GM12864 (cell line): ENCODE measurements at regions not wholly inside any gene's neighbourhood (a gene's known extent, or its start where the extent isn't known, plus 50 kb on each side); places are given as distances from the start of the nearest gene placed in this dataset.

Source experiments
- DNase-seq: peaks from one replicate; pipeline ENCODE4 v3.0.0-alpha.2; 2011; ENCODE audit warnings: low read depth
- H3K4me3 ChIP-seq: 2 replicates; pipeline ENCODE4 v1.5.1; 2011; ENCODE audit warnings: mild to moderate bottlenecking, low read depth, low read length, control low read depth
- TF ChIP-seq, protein P1 (sequence below): IDR thresholded peaks from 2 replicates; pipeline ENCODE4 v1.5.1; 2011; ENCODE audit warnings: low read depth, mild to moderate bottlenecking, moderate library complexity, low read length, control low read depth, inconsistent platforms; ENCODE audit errors: missing control alignments

DNA sequence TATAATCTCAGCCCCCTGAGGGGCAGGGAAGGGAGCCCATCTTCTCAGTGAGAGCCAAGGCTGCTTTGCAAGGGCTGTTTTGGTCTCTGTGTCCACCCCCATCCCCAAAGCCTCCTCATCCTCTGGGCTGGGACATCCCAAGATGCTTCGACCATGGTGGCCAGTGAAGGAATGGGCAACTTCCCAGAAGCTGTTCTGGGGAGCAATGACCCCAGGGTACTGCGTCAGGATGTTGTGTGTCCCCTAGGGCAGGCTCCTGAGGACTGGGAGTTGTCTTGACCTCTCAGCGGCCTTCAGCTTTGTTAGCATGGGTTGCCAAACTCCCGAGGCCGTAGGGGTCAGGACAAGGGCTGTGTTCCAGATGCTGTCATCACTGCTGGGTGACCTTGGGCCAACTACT lies 238.4 kb upstream of the POU3F1 start:
- DNase-seq, result no peak
- TF ChIP-seq, protein P1, sequence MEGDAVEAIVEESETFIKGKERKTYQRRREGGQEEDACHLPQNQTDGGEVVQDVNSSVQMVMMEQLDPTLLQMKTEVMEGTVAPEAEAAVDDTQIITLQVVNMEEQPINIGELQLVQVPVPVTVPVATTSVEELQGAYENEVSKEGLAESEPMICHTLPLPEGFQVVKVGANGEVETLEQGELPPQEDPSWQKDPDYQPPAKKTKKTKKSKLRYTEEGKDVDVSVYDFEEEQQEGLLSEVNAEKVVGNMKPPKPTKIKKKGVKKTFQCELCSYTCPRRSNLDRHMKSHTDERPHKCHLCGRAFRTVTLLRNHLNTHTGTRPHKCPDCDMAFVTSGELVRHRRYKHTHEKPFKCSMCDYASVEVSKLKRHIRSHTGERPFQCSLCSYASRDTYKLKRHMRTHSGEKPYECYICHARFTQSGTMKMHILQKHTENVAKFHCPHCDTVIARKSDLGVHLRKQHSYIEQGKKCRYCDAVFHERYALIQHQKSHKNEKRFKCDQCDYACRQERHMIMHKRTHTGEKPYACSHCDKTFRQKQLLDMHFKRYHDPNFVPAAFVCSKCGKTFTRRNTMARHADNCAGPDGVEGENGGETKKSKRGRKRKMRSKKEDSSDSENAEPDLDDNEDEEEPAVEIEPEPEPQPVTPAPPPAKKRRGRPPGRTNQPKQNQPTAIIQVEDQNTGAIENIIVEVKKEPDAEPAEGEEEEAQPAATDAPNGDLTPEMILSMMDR, result no peak
- no peak overlapping the region for H3K4me3 ChIP-seq

DNA sequence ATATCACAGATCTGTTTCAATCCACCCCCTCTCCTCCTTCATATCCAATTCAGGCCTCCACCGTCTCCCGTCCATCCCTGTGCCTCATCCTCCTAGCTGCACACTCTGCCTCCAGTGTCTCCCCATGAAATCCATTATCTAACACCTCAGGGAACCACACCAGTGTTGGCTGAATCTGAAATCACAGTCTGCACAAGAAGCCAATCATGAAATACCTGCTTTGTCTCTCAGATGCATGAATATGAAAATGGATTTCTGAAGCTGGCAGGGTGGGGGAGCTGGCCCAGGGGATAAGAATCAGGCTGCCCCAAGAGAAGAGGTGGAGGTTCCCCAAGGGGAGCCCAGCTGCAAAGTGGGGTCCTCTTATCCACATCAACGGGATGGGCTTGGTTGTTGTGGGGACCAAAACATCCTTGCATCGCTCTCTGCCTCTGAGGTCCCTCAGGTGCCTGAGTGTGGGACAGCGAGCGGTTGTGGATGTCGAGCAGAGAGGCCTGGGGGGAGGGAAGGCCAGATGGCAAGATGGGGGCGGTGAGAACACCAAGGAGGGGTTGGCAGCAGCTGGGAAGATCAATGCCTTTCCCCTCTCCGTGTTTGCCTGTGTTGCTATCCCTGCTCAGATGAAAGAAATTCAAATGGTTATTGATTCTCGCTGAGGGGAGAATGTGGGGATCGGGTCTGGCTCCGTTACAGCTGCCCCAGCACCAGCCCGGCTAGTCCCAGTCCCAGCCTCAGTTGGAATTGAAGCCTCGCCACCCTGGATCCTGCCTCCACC lies 237.3 kb upstream of the POU3F1 start:
- DNase-seq, result no peak
- TF ChIP-seq, protein P1, result no peak

DNA sequence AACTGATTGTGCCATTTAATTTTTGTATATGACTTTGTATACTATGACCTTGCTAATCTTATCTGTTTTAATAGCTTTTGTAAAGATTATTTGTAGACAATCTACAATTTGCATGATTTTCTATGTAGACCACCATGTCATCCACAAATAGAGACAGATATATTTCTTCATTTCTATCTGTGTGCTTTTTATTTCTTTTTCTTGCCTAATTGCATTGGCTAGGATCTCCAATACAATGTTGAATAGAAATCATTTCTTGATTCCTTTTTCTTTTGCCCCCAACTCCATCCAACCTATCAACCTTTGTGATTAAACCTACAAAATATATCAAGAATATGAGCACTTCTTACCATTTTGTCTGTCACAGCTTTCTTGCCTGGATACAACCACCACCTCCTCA lies 232.6 kb upstream of the POU3F1 start:
- H3K4me3 ChIP-seq, result no peak overlapping the region
- no peak for DNase-seq
- TF ChIP-seq, protein P1, result no peak

More for the DNA sequence above, 237.3 kb upstream of the POU3F1 start:
- no peak overlapping the region for H3K4me3 ChIP-seq

DNA sequence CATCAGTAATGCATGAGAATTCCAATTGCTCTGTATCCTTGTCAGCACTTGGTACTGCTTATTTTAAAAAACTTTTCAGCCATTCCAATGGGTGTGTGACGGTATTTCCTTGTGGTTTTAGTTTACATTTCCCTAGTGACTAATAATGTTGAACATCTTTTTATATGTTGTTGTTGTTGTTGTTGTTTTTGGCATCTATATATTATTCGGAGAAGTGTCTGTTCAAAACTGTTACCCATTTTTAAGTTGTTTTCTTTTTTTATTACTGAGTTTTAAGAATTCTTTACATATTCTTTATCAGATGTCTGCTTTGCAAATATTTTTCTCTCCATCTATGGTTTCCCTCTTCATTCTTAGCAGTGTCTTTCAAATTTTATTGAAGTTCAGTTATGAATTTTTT lies 231.1 kb upstream of the POU3F1 start:
- no peak for DNase-seq
- TF ChIP-seq, protein P1, result no peak
- H3K4me3 ChIP-seq, result no peak overlapping the region

DNA sequence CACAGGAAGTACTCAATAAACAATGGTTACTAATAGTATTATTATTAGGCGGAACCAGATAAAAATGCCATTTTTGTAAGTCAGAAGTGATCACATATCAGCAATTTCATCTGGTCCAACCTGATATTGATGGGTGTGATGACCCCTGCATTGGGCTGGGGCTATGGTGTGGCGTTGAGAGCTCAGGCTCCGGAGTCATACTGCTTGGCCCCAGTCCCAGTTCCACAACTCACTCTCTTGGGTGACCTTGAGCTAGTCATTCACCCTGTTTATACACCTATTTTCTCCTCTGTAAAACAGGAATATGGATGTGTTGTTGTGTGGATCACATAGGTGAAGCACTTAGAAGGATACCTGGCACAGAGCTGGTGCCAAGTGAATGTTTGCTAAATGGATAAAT lies 229.4 kb upstream of the POU3F1 start:
- DNase-seq, result no peak
- TF ChIP-seq, protein P1, result no peak
- H3K4me3 ChIP-seq, result no peak overlapping the region

DNA sequence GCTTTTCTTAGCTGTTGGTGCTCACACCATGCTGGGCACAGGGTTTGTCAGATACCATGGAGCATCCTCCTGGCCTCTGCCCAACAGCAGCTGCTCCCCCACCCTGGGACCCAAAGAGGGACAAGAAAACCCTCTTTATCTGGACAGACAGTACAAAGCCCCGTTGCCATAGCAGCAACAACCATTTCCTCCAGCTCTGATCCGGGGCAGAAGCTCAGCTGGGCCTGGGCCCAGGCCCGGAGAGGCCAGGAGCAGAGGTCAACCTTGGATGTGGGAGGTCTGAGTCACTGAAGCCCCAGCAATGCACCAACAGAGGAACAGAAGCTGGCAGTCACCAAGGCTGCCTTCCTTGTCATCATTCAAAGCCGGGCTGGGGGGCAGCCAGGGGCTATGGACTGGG lies 228.4 kb upstream of the POU3F1 start:
- no peak for DNase-seq
- H3K4me3 ChIP-seq, result no peak overlapping the region
- TF ChIP-seq, protein P1, result no peak
